Rectal smooth muscle tissue (tissue), 1 donor: ENCODE measurements at regions not wholly inside any gene's neighbourhood (a gene's known extent, or its start where the extent isn't known, plus 50 kb on each side); places are given as distances from the start of the nearest gene placed in this dataset.

Experiments
- H3K27ac ChIP-seq: one replicate; pipeline ENCODE4 v1.7.0; 2013; ENCODE audit warnings: low read depth, low read length, inconsistent platforms
- H3K27me3 ChIP-seq: one replicate; pipeline ENCODE4 v1.7.0; 2013; ENCODE audit warnings: low read length; ENCODE audit not compliant: control insufficient read depth, insufficient read depth
- H3K36me3 ChIP-seq: one replicate; pipeline ENCODE4 v1.7.0; 2013; ENCODE audit warnings: low read length; ENCODE audit not compliant: control insufficient read depth, insufficient read depth
- H3K4me1 ChIP-seq: one replicate; pipeline ENCODE4 v1.7.0; 2013; ENCODE audit warnings: low read length; ENCODE audit not compliant: control insufficient read depth, insufficient read depth
- H3K4me3 ChIP-seq: one replicate; pipeline ENCODE4 v1.7.0; 2013; ENCODE audit warnings: low read length
- H3K9ac ChIP-seq: one replicate; pipeline ENCODE4 v1.7.0; 2013; ENCODE audit warnings: low read length

DNA sequence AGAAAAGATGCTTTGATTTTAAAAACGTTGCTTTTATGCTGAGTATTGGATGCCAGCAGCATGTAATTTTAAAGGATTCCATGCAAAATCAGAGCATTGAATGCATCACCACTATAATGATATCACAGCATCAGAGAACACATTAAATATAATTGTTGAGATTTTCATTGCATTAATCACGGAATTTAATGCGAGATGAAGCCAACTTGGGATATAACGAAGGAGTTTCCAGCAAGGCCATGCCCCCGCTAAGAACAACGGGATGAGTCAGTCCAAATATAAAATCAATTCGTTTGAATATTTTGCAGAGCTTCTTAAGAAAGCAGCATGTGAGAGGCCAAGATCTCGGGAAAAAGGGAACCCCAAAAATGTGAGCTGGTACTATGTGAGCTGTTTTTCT, 423.4 kb upstream of the CHRM3 start:
- H3K27ac ChIP-seq, result no peak overlapping the region
- H3K9ac ChIP-seq, result no peak overlapping the region
- H3K27me3 ChIP-seq, result no peaks in the 10 kb centered on the region
- no peak overlapping the region for H3K4me3 ChIP-seq
- no peaks in the 10 kb centered on the region for H3K36me3 ChIP-seq
- no peaks in the 10 kb centered on the region for H3K4me1 ChIP-seq

GRCh38 chr1:238961790-238962189, 424.6 kb upstream of the CHRM3 start:
- H3K27ac ChIP-seq, result no peak overlapping the region
- H3K4me3 ChIP-seq, result no peak overlapping the region
- no peaks in the 10 kb centered on the region for H3K36me3 ChIP-seq
- H3K9ac ChIP-seq, result no peak overlapping the region
- no peaks in the 10 kb centered on the region for H3K27me3 ChIP-seq
- no peaks in the 10 kb centered on the region for H3K4me1 ChIP-seq

DNA sequence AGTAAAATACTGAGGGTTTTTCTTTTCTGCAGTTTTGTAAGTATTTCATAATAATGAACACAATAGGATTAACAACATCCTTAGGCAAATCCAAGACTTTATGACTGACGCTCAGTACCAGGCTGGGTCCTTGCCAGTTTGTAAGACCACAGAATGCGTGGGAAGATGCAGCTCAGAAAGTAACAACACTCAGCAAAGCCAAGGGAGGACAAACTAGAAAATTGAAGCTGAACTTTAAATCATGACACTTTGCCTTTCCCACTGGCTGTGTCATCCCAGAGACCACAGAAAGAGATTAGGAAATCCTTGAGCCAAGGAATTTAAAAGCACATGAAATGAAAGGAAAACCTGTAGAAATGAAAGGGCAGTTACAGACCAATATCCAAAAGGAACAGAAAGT, 426.3 kb upstream of the CHRM3 start:
- Histone ChIP-seq H3K27ac (no peak overlapping the region), H3K27me3 (no peaks in the 10 kb centered on the region), H3K36me3 (no peaks in the 10 kb centered on the region), H3K4me1 (no peaks in the 10 kb centered on the region), H3K4me3 (no peak overlapping the region), H3K9ac (no peak overlapping the region)

- H3K9ac ChIP-seq, result no peak overlapping the region
- H3K36me3 ChIP-seq, result no peaks in the 10 kb centered on the region
- no peak overlapping the region for H3K27ac ChIP-seq
- H3K27me3 ChIP-seq, result no peaks in the 10 kb centered on the region
- H3K4me3 ChIP-seq, result no peak overlapping the region
- no peaks in the 10 kb centered on the region for H3K4me1 ChIP-seq
Observed at GRCh38 chr1:238955934-238956333, 430.4 kb upstream of the CHRM3 start.

- Histone ChIP-seq H3K9ac (no peak overlapping the region), H3K27ac (no peak overlapping the region), H3K4me3 (no peak overlapping the region), H3K4me1 (no peaks in the 10 kb centered on the region), H3K36me3 (no peaks in the 10 kb centered on the region), H3K27me3 (no peaks in the 10 kb centered on the region)
Observed at GRCh38 chr1:238954865-238955264, 431.5 kb upstream of the CHRM3 start.

DNA sequence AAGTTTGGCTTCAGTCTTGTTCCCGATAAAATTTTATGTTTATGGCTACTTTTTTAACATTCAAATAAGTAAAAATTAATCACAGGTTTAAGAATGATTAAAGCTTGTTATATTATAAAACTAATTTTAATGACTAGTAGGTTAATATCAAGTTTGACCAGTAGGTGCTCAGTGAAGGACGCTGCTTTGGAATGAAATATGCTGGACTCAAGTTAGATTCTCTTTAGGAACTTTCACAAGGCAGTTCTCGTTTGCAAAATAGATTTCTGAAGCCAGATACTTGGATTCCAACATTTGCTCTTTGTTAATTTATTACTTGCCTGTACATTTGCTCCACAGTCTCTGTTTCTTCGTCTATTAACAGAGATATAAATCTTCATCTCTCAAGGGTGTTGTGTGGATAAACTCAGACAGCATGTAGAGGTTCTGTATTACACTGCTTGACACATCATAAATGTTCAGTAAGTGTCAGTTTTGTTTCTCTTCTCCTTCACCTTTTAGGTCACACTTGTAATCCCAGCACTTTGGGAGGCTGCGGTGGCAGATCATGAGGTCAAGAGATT, 432.8 kb upstream of the CHRM3 start:
- Histone ChIP-seq H3K9ac (no peak overlapping the region), H3K4me1 (no peaks in the 10 kb centered on the region), H3K4me3 (no peak overlapping the region), H3K27ac (no peak overlapping the region), H3K27me3 (no peaks in the 10 kb centered on the region), H3K36me3 (no peaks in the 10 kb centered on the region)

DNA sequence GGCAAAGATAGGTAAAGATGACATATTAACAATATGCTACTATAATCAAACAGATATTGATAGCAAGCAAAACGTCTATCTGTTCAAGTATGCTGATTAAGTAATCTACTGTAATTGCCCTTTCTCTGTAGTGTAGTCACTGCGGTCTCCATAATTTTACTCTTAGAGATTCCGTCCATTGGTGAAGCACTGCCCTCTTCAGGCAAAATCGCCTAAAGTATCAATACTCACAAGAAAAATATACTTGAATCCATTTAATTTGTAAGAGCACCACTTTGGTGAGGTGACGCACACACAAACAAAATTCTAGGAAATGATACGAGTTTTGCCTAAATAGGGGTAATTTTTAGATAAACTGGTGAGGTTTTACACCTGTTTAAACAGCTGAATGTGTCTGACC, 434.6 kb upstream of the CHRM3 start:
- Histone ChIP-seq H3K36me3 (no peaks in the 10 kb centered on the region), H3K27me3 (no peaks in the 10 kb centered on the region), H3K4me3 (no peak overlapping the region), H3K27ac (no peak overlapping the region), H3K9ac (no peak overlapping the region), H3K4me1 (no peaks in the 10 kb centered on the region)

- no peaks in the 10 kb centered on the region for H3K36me3 ChIP-seq
Observed at GRCh38 chr1:238950784-238951183, 435.6 kb upstream of the CHRM3 start.

DNA sequence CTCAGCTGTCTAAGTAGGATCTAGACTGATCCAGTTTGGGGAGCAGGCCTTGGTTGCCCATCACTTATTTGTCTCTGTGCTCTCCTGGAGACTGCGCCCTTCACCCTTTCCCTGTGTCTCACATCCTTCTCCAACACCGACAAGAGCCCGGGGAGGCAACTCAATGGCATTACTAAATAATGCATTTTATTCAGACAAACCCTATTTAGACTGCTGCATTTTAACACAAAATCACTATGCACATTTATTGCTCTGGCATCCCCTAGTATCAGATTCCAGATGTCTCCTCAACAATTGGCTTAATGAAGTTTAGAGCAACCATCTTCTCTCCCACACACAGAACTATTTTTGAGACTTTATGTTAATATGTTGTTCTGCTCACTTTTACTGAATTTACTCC, 436.4 kb upstream of the CHRM3 start:
- Histone ChIP-seq H3K4me1 (no peaks in the 10 kb centered on the region), H3K9ac (no peak overlapping the region), H3K27me3 (no peaks in the 10 kb centered on the region), H3K27ac (no peak overlapping the region), H3K36me3 (no peaks in the 10 kb centered on the region), H3K4me3 (no peak overlapping the region)

More at GRCh38 chr1:238950784-238951183, 435.6 kb upstream of the CHRM3 start:
- no peak overlapping the region for H3K27ac ChIP-seq
- H3K27me3 ChIP-seq, result no peaks in the 10 kb centered on the region
- H3K9ac ChIP-seq, result no peak overlapping the region
- no peak overlapping the region for H3K4me3 ChIP-seq
- no peaks in the 10 kb centered on the region for H3K4me1 ChIP-seq

GRCh38 chr1:238944028-238944427, 442.3 kb upstream of the CHRM3 start:
- Histone ChIP-seq H3K4me3 (no peak overlapping the region), H3K27ac (no peak overlapping the region), H3K27me3 (no peaks in the 10 kb centered on the region), H3K4me1 (no peaks in the 10 kb centered on the region), H3K9ac (no peak overlapping the region), H3K36me3 (no peaks in the 10 kb centered on the region)

DNA sequence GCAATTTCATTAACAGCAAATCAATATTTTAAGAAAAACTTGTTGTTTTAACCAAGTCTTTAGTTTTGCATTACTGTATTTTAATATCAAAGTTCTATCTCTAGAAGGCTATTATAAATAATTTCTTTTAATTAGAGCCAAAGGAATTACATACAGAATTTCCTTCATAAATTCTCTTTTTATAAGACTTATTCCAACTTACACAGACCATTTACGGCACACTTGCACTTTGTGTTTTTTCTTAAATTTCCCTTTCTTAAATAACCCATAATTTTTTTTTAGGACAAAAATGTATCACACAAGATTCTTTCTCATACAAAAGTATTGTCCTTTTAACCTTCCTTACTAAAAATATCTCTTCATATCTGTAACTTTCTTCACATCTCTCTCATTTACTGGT, 458.5 kb upstream of the CHRM3 start:
- H3K9ac ChIP-seq, result no peak overlapping the region
- H3K4me3 ChIP-seq, result no peak overlapping the region
- H3K36me3 ChIP-seq, result no peaks in the 10 kb centered on the region
- no peaks in the 10 kb centered on the region for H3K4me1 ChIP-seq
- no peak overlapping the region for H3K27ac ChIP-seq
- H3K27me3 ChIP-seq, result no peaks in the 10 kb centered on the region

DNA sequence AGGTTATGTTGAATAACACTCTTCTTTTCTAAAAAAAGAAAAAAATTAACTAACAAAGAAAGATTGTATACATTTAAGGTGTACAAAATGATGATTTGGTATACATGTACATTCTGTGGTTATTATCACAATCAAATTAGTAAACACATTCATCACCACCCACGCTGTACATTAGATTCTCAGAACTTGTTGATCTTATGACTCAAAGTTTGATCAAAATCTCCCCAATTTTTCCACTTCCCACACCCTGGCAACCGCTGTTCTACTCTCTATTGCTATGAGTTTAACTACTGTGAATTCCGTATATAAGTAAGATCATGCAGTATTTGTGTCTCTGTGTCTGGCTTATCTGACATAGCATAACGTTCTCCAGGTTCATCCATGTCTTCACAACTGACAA, 469.5 kb upstream of the CHRM3 start:
- Histone ChIP-seq H3K27ac (no peak overlapping the region), H3K36me3 (no peaks in the 10 kb centered on the region), H3K4me1 (no peaks in the 10 kb centered on the region), H3K4me3 (no peak overlapping the region), H3K9ac (no peak overlapping the region), H3K27me3 (no peaks in the 10 kb centered on the region)

DNA sequence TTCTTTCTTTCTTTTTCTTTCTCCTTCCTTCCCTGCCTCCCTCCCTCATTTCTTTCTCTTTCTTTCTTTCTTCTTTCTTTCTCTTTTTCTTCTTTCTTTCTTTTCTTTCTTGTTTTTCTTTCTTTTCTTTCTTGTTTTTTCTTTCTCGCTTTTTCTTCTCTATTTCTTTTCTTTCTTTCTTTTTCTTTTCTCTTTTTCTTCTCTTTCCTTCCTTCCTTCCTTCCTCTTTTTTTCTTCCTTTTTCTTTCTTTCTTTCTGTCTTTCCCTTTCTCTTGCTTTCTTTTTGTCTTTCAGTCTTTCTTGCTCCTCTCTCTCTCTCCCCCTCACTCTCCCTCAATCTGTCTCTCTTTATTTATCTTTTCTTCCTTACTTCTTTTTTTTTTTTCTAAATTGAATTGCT, 472.0 kb upstream of the CHRM3 start:
- Histone ChIP-seq H3K27ac (no peak overlapping the region), H3K36me3 (no peaks in the 10 kb centered on the region), H3K9ac (no peak overlapping the region), H3K4me1 (no peaks in the 10 kb centered on the region), H3K4me3 (no peak overlapping the region), H3K27me3 (no peaks in the 10 kb centered on the region)
